K562 (cell line): ENCODE measurements at regions not wholly inside any gene's neighbourhood (a gene's known extent, or its start where the extent isn't known, plus 50 kb on each side); places are given as distances from the start of the nearest gene placed in this dataset.

Source experiments
- ATAC-seq: fragments of 200-7000 bp; cut with Tn5 transposase; 3 replicates; pipeline ENCODE4 v1.9.1; 2020; ENCODE audit warnings: moderate library complexity
- BruUV-seq: library from RNA; stranded (reverse); fragments of 400-500 nt; replicated peaks from 2 replicates; lab custom pipeline; 2021; lab: Mats Ljungman, UMichigan
- CTCF ChIA-PET: fragments of 300-600 bp; formaldehyde crosslinking; extraction: SDS; loops from one replicate; lab custom pipeline; 2021; ENCODE audit warnings: low intra/inter-chr PET ratio; lab: Yijun Ruan, JAX
- POLR2A ChIA-PET: fragments of 300-600, 350-650 bp; sonication (Branson Sonifier 250); formaldehyde crosslinking; extraction: SDS; loops from one replicate; lab custom pipeline; 2021; ENCODE audit warnings: antibody characterized with exemption, inconsistent platforms; lab: Yijun Ruan, JAX
- DNase-seq, 4 experiments: peaks; one replicate each; pipeline versions ENCODE4 v3.0.0 to v3.0.0-alpha.2; 2011 to 2018; ENCODE audit warnings: low spot score in 3 of 4, mixed read lengths in 3 of 4; ENCODE audit errors: extremely low read depth in 1 of 4
- FAIRE-seq: peaks from 2 replicates; lab custom pipeline; 2011; peaks lifted over from hg19 to GRCh38; lab: Jason Lieb, UNC
- H2AFZ ChIP-seq: 2 replicates; pipeline ENCODE4 v1.6.0; 2011; ENCODE audit warnings: low read depth, low read length, control low read depth, inconsistent platforms
- H3K27ac ChIP-seq: fragments of 200-600 bp; 3 replicates; pipeline ENCODE4 v1.8.0; 2011; ENCODE audit warnings: low read depth, mild to moderate bottlenecking, control low read depth, inconsistent platforms, low read length, moderate library complexity, mixed read lengths; ENCODE audit errors: extremely low read depth
- H3K27me3 ChIP-seq, 2 experiments: fragments of 300-600 bp in 1 of 2; 2 replicates in 1 of 2; 3 replicates in 1 of 2; pipeline versions ENCODE4 v1.6.0 to v1.8.0; 2011; ENCODE audit warnings: inconsistent platforms in 2 of 2, low read length in 2 of 2, mild to moderate bottlenecking in 1 of 2, mixed read lengths in 1 of 2, moderate library complexity in 1 of 2; ENCODE audit not compliant: control insufficient read depth in 2 of 2, insufficient read depth in 2 of 2
- H3K36me3 ChIP-seq: fragments of 300-600 bp; 3 replicates; pipeline ENCODE4 v1.8.0; 2011; ENCODE audit warnings: mild to moderate bottlenecking, low read length, inconsistent platforms; ENCODE audit not compliant: control insufficient read depth, insufficient read depth
- H3K4me1 ChIP-seq, 2 experiments: fragments of 200-600 bp in 1 of 2; replicated peaks in 1 of 2; 2 replicates in 1 of 2; 3 replicates in 1 of 2; pipeline versions ENCODE4 v1.5.1 to v1.8.0; 2011; ENCODE audit warnings: inconsistent platforms in 2 of 2, low read length in 2 of 2, mild to moderate bottlenecking in 1 of 2, mixed read lengths in 1 of 2, moderate library complexity in 1 of 2; ENCODE audit not compliant: control insufficient read depth in 2 of 2, insufficient read depth in 2 of 2
- H3K4me2 ChIP-seq: 2 replicates; pipeline ENCODE4 v1.6.1; 2011; ENCODE audit warnings: low read length, control low read depth, inconsistent platforms, mixed read lengths; ENCODE audit not compliant: insufficient read depth
- H3K4me3 ChIP-seq: fragments of 200-600 bp; sonication (generic), shearing (Covaris generic); 2 replicates; pipeline ENCODE4 v1.5.1; 2016; ENCODE audit warnings: control low read depth, inconsistent platforms
- H3K79me2 ChIP-seq: fragments of 200-600 bp; 3 replicates; pipeline ENCODE4 v1.8.0; 2011; ENCODE audit warnings: low read length, inconsistent platforms; ENCODE audit not compliant: control insufficient read depth, insufficient read depth
- H3K9ac ChIP-seq, 2 experiments: 2 replicates each; pipeline versions ENCODE4 v1.6.0 to v1.6.1; 2011; ENCODE audit warnings: low read depth in 2 of 2, low read length in 2 of 2, control low read depth in 1 of 2, inconsistent platforms in 1 of 2, mild to moderate bottlenecking in 1 of 2, mixed read lengths in 1 of 2; ENCODE audit not compliant: insufficient read depth in 1 of 2
- H3K9me1 ChIP-seq: one replicate; pipeline ENCODE4 v1.6.0; 2011; ENCODE audit warnings: inconsistent platforms, mild to moderate bottlenecking, low read length, moderate library complexity; ENCODE audit not compliant: control insufficient read depth, insufficient read depth
- H3K9me3 ChIP-seq: replicated peaks from 2 replicates; pipeline ENCODE4 v1.5.1; 2011; ENCODE audit warnings: low read depth, low read length, inconsistent platforms; ENCODE audit not compliant: control insufficient read depth, insufficient read depth
- H4K20me1 ChIP-seq: replicated peaks from 2 replicates; pipeline ENCODE4 v1.6.1; 2011; ENCODE audit warnings: low read length, inconsistent platforms, mixed read lengths; ENCODE audit not compliant: control insufficient read depth, insufficient read depth
- ID3 ChIP-seq, 2 experiments: fragments of 250-450 bp in 1 of 2; fragments of 450-650 bp in 1 of 2; sonication (Bioruptor Pico) in 1 of 2; IDR thresholded peaks; 2 replicates each; pipeline versions ENCODE4 v1.6.1 to v1.8.0; 2016 to 2021; ENCODE audit warnings: mild to moderate bottlenecking in 2 of 2, moderate library complexity in 2 of 2, missing compliant biosample characterization in 1 of 2, missing genetic modification characterization in 1 of 2
- KAT2B ChIP-seq: IDR thresholded peaks from one replicate; pipeline ENCODE4 v1.6.1; 2012; ENCODE audit warnings: low read depth, mild to moderate bottlenecking, control low read depth, inconsistent platforms, low read length, moderate library complexity
- MBD1 ChIP-seq: fragments of 250-450 bp; sonication (Bioruptor Pico); IDR thresholded peaks from 2 replicates; pipeline ENCODE4 v1.8.0; 2022; ENCODE audit warnings: inconsistent platforms
- NCOR1 ChIP-seq: fragments of 450-650 bp; IDR thresholded peaks from 2 replicates; pipeline ENCODE4 v1.6.1; 2016; ENCODE audit warnings: mild to moderate bottlenecking, moderate library complexity
- SRSF1 ChIP-seq: fragments of 200-400 bp; formaldehyde crosslinking; IDR thresholded peaks from 2 replicates; pipeline ENCODE4 v1.6.1; 2017; ENCODE audit warnings: mild to moderate bottlenecking, low read depth, low read length, moderate library complexity
- TAL1 ChIP-seq: fragments of 450-650 bp; IDR thresholded peaks from 2 replicates; pipeline ENCODE4 v1.6.1; 2016; ENCODE audit warnings: mild to moderate bottlenecking
- YBX1 ChIP-seq: fragments of 450-650 bp; IDR thresholded peaks from 2 replicates; pipeline ENCODE4 v1.7.1; 2016; ENCODE audit warnings: mild to moderate bottlenecking
- ZNF316 ChIP-seq: fragments of 450-650 bp; IDR thresholded peaks from 2 replicates; pipeline ENCODE4 v1.6.1; 2016
- WGBS: fragments of 100-300 bp; shearing (Covaris generic); methylation state at CpG from one replicate; pipeline ENCODE4 v1.1.6; 2016; ENCODE audit warnings: low coverage, mixed read lengths; ENCODE audit not compliant: insufficient coverage; ENCODE audit errors: missing lambda C conversion rate; 5-methylcytosine and 5-hydroxymethylcytosine counted together
- in situ Hi-C: fragments of 300-500 bp; cut with MboI; formaldehyde crosslinking; loops from 4 replicates; pipeline ENCODE4 v1.15.0; 2018; ENCODE audit warnings: inconsistent platforms, mixed read lengths
- intact Hi-C: fragments of 100-400 bp; cut with micrococcal nuclease; formaldehyde crosslinking; loops from 2 replicates; pipeline ENCODE4 v1.14.2; 2022

- TF ChIP-seq ID3 (CRISPR knock-in tag; IDR thresholded peaks at IDR 0.05): no peak
- TF ChIP-seq ID3 (tag; IDR thresholded peaks at IDR 0.05): no peak
- no peak for TF ChIP-seq NCOR1
- no peak for TF ChIP-seq MBD1
- TF ChIP-seq, all 486 proteins: peak for 0
Observed at GRCh38 chr17:72562615-72563188, 441.9 kb downstream of the SOX9 start (continued).

- H3K4me2 ChIP-seq: no peak overlapping the region
- CTCF ChIA-PET: no interaction called here
- WGBS: 0% methylated on average over 7 of the region's 7 CpGs
- H4K20me1 ChIP-seq: no peaks in the 10 kb centered on the region; the same call in 1 of the 2 replicates
- no peaks in the 10 kb centered on the region for H3K9me3 ChIP-seq
- H3K9me1 ChIP-seq: no peaks in the 10 kb centered on the region
- H3K36me3 ChIP-seq: no peaks in the 10 kb centered on the region
- in situ Hi-C loops: loop anchor here (10.0 kb wide), 1 partner anchor 621 kb away; no protein-coding TSS in a partner anchor
- intact Hi-C loops: loop anchor here (10.0 kb wide), 1 partner anchor 801 kb away; no protein-coding TSS in a partner anchor
- H3K27ac ChIP-seq: no peak overlapping the region
- ATAC-seq (no peak), FAIRE-seq (no peak), DNase-seq (no peak)
- H3K79me2 ChIP-seq: no peaks in the 10 kb centered on the region
- TF ChIP-seq TAL1 (no peak), YBX1 (no peak), KAT2B (no peak), ZNF316 (0 out of 2 replicates have a peak, but pooled peaks have one; percentile 15), SRSF1 (no peak)
- POLR2A ChIA-PET: no interaction called here
- peaks cover 4 to 9% of the 10 kb centered on the region in 2 experiments; a peak in 4 of 5 replicates for H3K4me1 ChIP-seq
- no peak overlapping the region for H3K4me3 ChIP-seq
- no peak overlapping the region for H3K9ac ChIP-seq
- no peak overlapping the region for H2AFZ ChIP-seq
- H3K27me3 ChIP-seq: peaks cover 0 to 33% of the 10 kb centered on the region in 2 experiments; a peak in 2 of 5 replicates
- no TSS peak for BruUV-seq
Observed at GRCh38 chr17:72563952-72564351, 443.1 kb downstream of the SOX9 start.
